ENCODE measurements at regions not wholly inside any gene's neighbourhood (a gene's known extent, or its start where the extent isn't known, plus 50 kb on each side); places are given as distances from the start of the nearest gene placed in this dataset.
"Not testable (repeated sequence)": the region's sequence is repeated elsewhere in the genome, so short reads cannot be mapped to it uniquely, and the experiment has no call there.

- no peak for DNase-seq (ENCODE audit: low read depth in 2 of 2)
Observed at GRCh38 chrX:127207326-127207725, 387.8 kb downstream of the PRR32 start.

GRCh38 chrX:127221821-127222220 lies 402.3 kb downstream of the PRR32 start:
- DNase-seq (ENCODE audit: low read depth in 2 of 2), result not testable (repeated sequence)

GRCh38 chrX:127243654-127244053 lies 424.1 kb downstream of the PRR32 start:
- no peak for DNase-seq (ENCODE audit: low read depth in 2 of 2)

- DNase-seq (ENCODE audit: low read depth in 2 of 2), result no peak
Observed at GRCh38 chrX:127259742-127260141, 440.2 kb downstream of the PRR32 start.

GRCh38 chrX:127276326-127276725 lies 456.8 kb downstream of the PRR32 start:
- DNase-seq (ENCODE audit: low read depth in 2 of 2), result no peak

- no peak for DNase-seq (ENCODE audit: low read depth in 2 of 2)
Observed at GRCh38 chrX:127300511-127300910, 481.0 kb downstream of the PRR32 start.

- no peak for DNase-seq (ENCODE audit: low read depth in 2 of 2)
Observed at GRCh38 chrX:127302841-127303240, 483.3 kb downstream of the PRR32 start.

- no peak for DNase-seq (ENCODE audit: low read depth in 2 of 2)
Observed at GRCh38 chrX:127305013-127305412, 485.5 kb downstream of the PRR32 start.

- no peak for DNase-seq (ENCODE audit: low read depth in 2 of 2)
Observed at GRCh38 chrX:127306262-127306661, 486.7 kb downstream of the PRR32 start.

- DNase-seq (ENCODE audit: low read depth in 2 of 2), result no peak
Observed at GRCh38 chrX:127313635-127314034, 494.1 kb downstream of the PRR32 start.

- no peak for DNase-seq (ENCODE audit: low read depth in 2 of 2)
Observed at GRCh38 chrX:127317159-127317558, 497.6 kb downstream of the PRR32 start.

GRCh38 chrX:127324128-127324527 lies 504.6 kb downstream of the PRR32 start:
- DNase-seq (ENCODE audit: low read depth in 2 of 2), result no peak
